A172 (cell line): ENCODE measurements at regions not wholly inside any gene's neighbourhood (a gene's known extent, or its start where the extent isn't known, plus 50 kb on each side); places are given as distances from the start of the nearest gene placed in this dataset.
"Not testable (repeated sequence)": the region's sequence is repeated elsewhere in the genome, so short reads cannot be mapped to it uniquely, and the experiment has no call there.

Experiments
- DNase-seq: peaks from one replicate; pipeline ENCODE4 v3.0.0-alpha.2; 2015; ENCODE audit warnings: low spot score

GRCh38 chr6:79431537-79431933, 105.7 kb downstream of the LCA5 start:
- no peak for DNase-seq

GRCh38 chr6:79430913-79431536, 106.2 kb downstream of the LCA5 start:
- no peak for DNase-seq

- DNase-seq: no peak
These were observed 109.5 kb downstream of the LCA5 start for GRCh38 chr6:79427721-79428120.

GRCh38 chr6:79426625-79427278, 110.5 kb downstream of the LCA5 start:
- no peak for DNase-seq

GRCh38 chr6:79425589-79426311, 111.5 kb downstream of the LCA5 start:
- no peak for DNase-seq

- no peak for DNase-seq
These were observed 114.0 kb downstream of the LCA5 start for GRCh38 chr6:79423216-79423615.

GRCh38 chr6:79422666-79423065, 114.6 kb downstream of the LCA5 start:
- no peak for DNase-seq

- peak; percentile 44 for DNase-seq
These were observed 115.3 kb downstream of the LCA5 start for GRCh38 chr6:79421707-79422484.

GRCh38 chr6:79421001-79421411, 116.2 kb downstream of the LCA5 start:
- DNase-seq: no peak

GRCh38 chr6:79420054-79420453, 117.2 kb downstream of the LCA5 start:
- no peak for DNase-seq

- no peak for DNase-seq
These were observed 120.3 kb downstream of the LCA5 start for GRCh38 chr6:79416931-79417330.

- no peak for DNase-seq
These were observed 123.6 kb downstream of the LCA5 start for GRCh38 chr6:79413562-79414002.

GRCh38 chr6:79410806-79411205, 126.4 kb downstream of the LCA5 start:
- no peak for DNase-seq

- DNase-seq: no peak
These were observed 128.8 kb downstream of the LCA5 start for GRCh38 chr6:79408256-79408974.

GRCh38 chr6:79404677-79405076, 132.6 kb downstream of the LCA5 start:
- DNase-seq: no peak

- DNase-seq: no peak
These were observed 133.0 kb downstream of the LCA5 start for GRCh38 chr6:79404261-79404660.

- no peak for DNase-seq
These were observed 133.7 kb downstream of the LCA5 start for GRCh38 chr6:79403563-79403962.

GRCh38 chr6:79403086-79403485, 134.1 kb downstream of the LCA5 start:
- no peak for DNase-seq

- no peak for DNase-seq
These were observed 137.7 kb downstream of the LCA5 start for GRCh38 chr6:79399499-79399898.

GRCh38 chr6:79398617-79399016, 138.6 kb downstream of the LCA5 start:
- DNase-seq: not testable (repeated sequence)

GRCh38 chr6:79396625-79397024, 140.6 kb downstream of the LCA5 start:
- DNase-seq: no peak

- no peak for DNase-seq
These were observed 142.5 kb downstream of the LCA5 start for GRCh38 chr6:79394690-79395089.
